Fibroblast of mammary gland (primary cell): ENCODE measurements at regions not wholly inside any gene's neighbourhood (a gene's known extent, or its start where the extent isn't known, plus 50 kb on each side); places are given as distances from the start of the nearest gene placed in this dataset.

Experiments used
- DNase-seq: peaks from one replicate; pipeline ENCODE4 v3.0.0-alpha.2; 2010; ENCODE audit warnings: low read depth
- H3K4me3 ChIP-seq: 2 replicates; pipeline ENCODE4 v1.5.1; 2011; ENCODE audit warnings: low read depth, mild to moderate bottlenecking, low read length, moderate library complexity; ENCODE audit not compliant: control insufficient read depth
- CTCF ChIP-seq: conservative IDR thresholded peaks from 2 replicates; pipeline ENCODE4 v1.5.1; 2011; ENCODE audit warnings: low read depth, low read length, inconsistent platforms; ENCODE audit not compliant: control insufficient read depth, insufficient read depth

GRCh38 chr10:71145352-71145945, 66.9 kb upstream of the UNC5B start:
- H3K4me3 ChIP-seq = no peak overlapping the region
- TF ChIP-seq CTCF = no peak
- no peak for DNase-seq

DNA sequence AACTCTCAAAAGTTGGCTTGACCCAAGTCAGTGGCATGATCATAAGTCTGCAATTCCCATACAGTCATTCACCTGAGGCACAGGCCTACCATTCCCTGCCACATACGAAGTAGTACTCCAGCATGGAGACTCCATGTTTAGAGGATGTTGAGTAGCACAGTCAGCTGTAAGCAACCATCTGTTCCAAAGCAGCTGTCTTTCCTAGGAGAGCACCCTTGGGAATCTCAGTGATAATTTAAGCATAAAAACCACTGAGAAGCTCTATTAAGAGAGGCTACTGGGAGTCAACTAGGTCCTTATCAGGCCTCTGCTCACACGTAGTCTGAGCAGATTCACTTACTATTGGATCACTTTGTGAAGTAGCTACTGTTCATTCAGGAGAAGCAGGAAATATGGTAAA, 61.6 kb upstream of the UNC5B start:
- no peak for TF ChIP-seq CTCF
- no peak for DNase-seq
- H3K4me3 ChIP-seq = no peak overlapping the region

GRCh38 chr10:71152043-71152442, 60.3 kb upstream of the UNC5B start:
- H3K4me3 ChIP-seq = no peak overlapping the region
- DNase-seq = no peak
- TF ChIP-seq CTCF = no peak

DNA sequence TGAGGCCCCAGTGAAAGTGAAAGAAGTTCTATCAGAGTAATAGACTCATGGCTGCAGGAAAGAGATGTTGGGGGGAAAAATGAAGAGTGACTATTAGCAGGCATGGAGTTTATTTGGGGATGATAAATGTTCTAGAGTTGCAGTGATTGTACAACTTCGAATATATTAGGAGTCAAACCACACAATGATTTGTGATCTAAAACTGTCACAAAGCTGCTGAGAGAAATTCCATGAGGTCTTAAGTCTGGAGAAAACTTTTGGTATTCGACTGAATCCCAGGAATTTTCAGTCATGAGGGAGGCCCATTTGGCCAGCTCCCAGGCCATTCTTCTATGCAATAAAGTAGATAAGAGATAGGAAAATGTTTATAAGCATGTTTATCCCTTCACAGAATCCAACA, 55.9 kb upstream of the UNC5B start:
- no peak overlapping the region for H3K4me3 ChIP-seq
- no peak for TF ChIP-seq CTCF

DNA sequence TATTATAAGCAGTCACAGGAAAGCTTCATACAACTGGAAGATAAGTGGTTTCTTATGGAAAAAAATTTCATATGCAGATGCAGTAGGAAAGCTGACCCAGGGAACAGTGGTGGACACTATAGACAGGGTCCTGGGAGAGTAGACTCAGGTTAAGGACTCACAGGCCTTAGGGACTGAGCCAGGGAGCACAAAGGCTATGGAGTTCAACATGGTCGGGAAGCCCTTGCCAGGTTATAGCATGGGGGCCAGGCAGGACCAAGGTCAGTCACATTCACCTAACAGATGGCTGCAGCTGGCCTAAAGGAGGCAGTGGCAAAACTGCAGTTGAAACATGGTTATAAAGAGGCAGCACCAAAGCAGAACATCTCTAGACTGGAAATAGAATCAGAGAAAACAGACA, 54.9 kb upstream of the UNC5B start:
- H3K4me3 ChIP-seq = no peak overlapping the region
- DNase-seq = no peak
- no peak for TF ChIP-seq CTCF

More for the DNA sequence above, 55.9 kb upstream of the UNC5B start:
- no peak for DNase-seq

DNA sequence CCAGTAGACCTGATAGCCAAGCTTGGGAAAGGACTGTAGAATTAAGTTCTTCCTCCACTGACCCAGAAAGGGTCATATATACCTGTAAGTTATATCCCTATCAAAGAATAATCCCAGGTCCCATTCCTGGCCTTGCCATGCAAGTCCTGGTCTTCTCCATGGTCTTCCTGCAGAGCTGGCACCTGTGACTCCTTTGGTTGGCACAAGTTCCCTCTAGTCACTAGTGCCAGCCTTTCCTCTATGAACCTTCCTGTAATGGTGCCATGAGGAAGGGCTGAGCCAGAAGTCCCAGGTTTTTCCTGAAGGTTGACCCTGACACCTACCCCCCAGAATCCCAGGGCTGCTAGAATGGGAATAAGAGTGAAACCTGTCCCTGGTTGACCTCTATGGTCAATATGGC, 54.1 kb upstream of the UNC5B start:
- no peak overlapping the region for H3K4me3 ChIP-seq
- DNase-seq = no peak
- TF ChIP-seq CTCF = no peak

- no peak for TF ChIP-seq CTCF
- H3K4me3 ChIP-seq = no peak overlapping the region
- DNase-seq = no peak
Measured at GRCh38 chr10:71158902-71159301, 53.5 kb upstream of the UNC5B start.
